ENCODE measurements at regions not wholly inside any gene's neighbourhood (a gene's known extent, or its start where the extent isn't known, plus 50 kb on each side); places are given as distances from the start of the nearest gene placed in this dataset.

GRCh38 chr7:16028103-16028502, 341.6 kb upstream of the MEOX2 start:
- TF ChIP-seq CTCF (conservative IDR thresholded peaks at IDR 0.05 in 1 of 2, IDR thresholded peaks at IDR 0.05 in 1 of 2; ENCODE audit: low read depth in 1 of 2, low read length in 2 of 2) (no peak), EZH2 (IDR thresholded peaks at IDR 0.05; ENCODE audit: low read length, missing control alignments) (no peak)
